ENCODE measurements at regions not wholly inside any gene's neighbourhood (a gene's known extent, or its start where the extent isn't known, plus 50 kb on each side); places are given as distances from the start of the nearest gene placed in this dataset.
A peak's percentile ranks its signal among the peaks of the same experiment; 100 is the strongest.

GRCh38 chr5:159854916-159855315 is 61.4 kb upstream of the ADRA1B start:
- TF ChIP-seq POLR2A (IDR thresholded peaks at IDR 0.05) (no peak), POLR2AphosphoS5 (IDR thresholded peaks at IDR 0.05) (no peak), CTCF (IDR thresholded peaks at IDR 0.05) (no peak)
- intact Hi-C loops (cut with DNase I), result no loop called here
- DNase-seq (ENCODE audit: low spot score), result no peak
- Histone ChIP-seq H3K9me3 (no peaks in the 10 kb centered on the region), H3K27me3 (replicated peaks; ENCODE audit: insufficient read depth) (no peaks in the 10 kb centered on the region), H3K4me1 (replicated peaks) (no peaks in the 10 kb centered on the region), H3K36me3 (no peaks in the 10 kb centered on the region), H3K27ac (no peak overlapping the region), H3K4me3 (no peak overlapping the region)
- WGBS, result 85% methylated on average over 2 of the region's 2 CpGs

- 69% methylated on average over 5 of the region's 5 CpGs for WGBS
- H3K4me3 ChIP-seq, result no peak overlapping the region
- H3K4me1 ChIP-seq (replicated peaks), result no peaks in the 10 kb centered on the region
- DNase-seq (ENCODE audit: low spot score), result no peak
- intact Hi-C loops (cut with DNase I), result no loop called here
- H3K27me3 ChIP-seq (replicated peaks; ENCODE audit: insufficient read depth), result no peaks in the 10 kb centered on the region
- no peaks in the 10 kb centered on the region for H3K36me3 ChIP-seq
- H3K27ac ChIP-seq, result no peak overlapping the region
- TF ChIP-seq CTCF (IDR thresholded peaks at IDR 0.05), result no peak
- no peaks in the 10 kb centered on the region for H3K9me3 ChIP-seq
These were observed 60.6 kb upstream of the ADRA1B start for GRCh38 chr5:159855476-159856191.

- Histone ChIP-seq H3K36me3 (no peaks in the 10 kb centered on the region), H3K27me3 (replicated peaks; ENCODE audit: insufficient read depth) (no peaks in the 10 kb centered on the region), H3K27ac (no peak overlapping the region), H3K9me3 (no peaks in the 10 kb centered on the region), H3K4me1 (replicated peaks) (no peaks in the 10 kb centered on the region), H3K4me3 (no peak overlapping the region)
- DNase-seq (ENCODE audit: low spot score), result no peak
- TF ChIP-seq POLR2AphosphoS5 (IDR thresholded peaks at IDR 0.05) (no peak), POLR2A (IDR thresholded peaks at IDR 0.05) (no peak), CTCF (IDR thresholded peaks at IDR 0.05) (no peak)
- WGBS, result 62% methylated on average over 2 of the region's 2 CpGs
- intact Hi-C loops (cut with DNase I), result no loop called here
These were observed 57.4 kb upstream of the ADRA1B start for GRCh38 chr5:159858871-159859270.

DNA sequence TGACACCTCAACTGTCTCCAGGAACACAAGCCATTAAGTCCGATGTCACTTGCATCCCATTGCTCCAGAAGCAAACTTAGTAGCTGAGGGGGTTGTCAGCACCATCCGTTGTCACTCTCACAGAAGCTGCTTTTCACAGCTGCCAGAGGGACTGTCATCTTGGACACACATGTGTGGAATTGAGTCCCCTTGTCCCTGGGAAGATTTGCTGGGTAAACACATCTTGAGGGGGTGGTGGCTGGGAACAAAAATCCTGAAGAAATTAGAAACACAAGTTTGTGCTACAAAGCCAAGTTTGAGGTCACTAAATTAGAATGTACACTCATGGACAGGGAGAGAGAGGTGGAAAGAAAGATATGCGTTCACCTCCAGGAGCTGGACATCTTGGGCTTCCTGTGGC is 55.2 kb upstream of the ADRA1B start:
- no peaks in the 10 kb centered on the region for H3K27me3 ChIP-seq (replicated peaks; ENCODE audit: insufficient read depth)
- 75% methylated on average over 3 of the region's 3 CpGs for WGBS
- no peaks in the 10 kb centered on the region for H3K9me3 ChIP-seq
- no peak for DNase-seq (ENCODE audit: low spot score)
- no peak for TF ChIP-seq CTCF (IDR thresholded peaks at IDR 0.05)
- no peak for TF ChIP-seq POLR2AphosphoS5 (IDR thresholded peaks at IDR 0.05)
- TF ChIP-seq POLR2A (IDR thresholded peaks at IDR 0.05), result no peak
- H3K36me3 ChIP-seq, result no peaks in the 10 kb centered on the region
- H3K27ac ChIP-seq, result no peak overlapping the region
- intact Hi-C loops (cut with DNase I), result no loop called here
- H3K4me1 ChIP-seq (replicated peaks), result no peaks in the 10 kb centered on the region
- no peak overlapping the region for H3K4me3 ChIP-seq

DNA sequence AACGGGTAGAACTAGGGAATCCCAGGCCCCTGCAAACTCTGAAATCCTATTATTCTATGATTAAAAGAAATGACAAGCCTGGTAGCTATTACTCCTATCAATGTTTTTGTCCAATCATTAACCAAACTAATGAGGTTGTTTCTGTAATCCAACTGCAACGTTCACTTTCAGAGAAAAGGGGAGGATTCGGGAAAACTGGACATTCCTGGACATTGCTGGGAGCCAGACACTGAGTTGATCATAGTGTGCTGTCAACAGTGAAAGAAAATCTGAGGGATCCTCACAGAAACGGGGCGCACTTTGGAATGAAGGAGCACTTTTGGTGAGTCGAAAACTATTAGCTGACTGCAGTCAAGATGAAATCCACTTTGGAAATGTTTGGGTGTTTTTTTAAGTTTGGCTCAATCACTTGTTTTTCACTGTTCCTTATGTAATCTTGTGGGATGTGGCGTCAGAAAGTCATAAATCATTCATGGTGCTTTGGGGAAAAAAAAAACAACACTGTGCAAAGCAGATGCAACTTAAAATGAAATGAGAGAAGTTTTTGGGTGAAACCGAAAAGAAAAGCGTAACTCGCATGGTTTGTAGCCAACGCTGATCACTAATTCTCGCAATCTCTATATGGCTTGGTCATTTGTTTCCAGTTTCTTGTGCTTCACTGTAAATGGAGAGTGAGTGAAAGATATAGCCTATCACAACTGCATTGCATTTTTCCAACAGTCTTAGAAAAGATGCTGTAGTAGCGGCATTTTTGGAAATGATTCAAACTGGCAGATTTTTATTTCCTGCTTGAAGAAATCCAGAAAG is 51.2 kb upstream of the ADRA1B start:
- TF ChIP-seq POLR2A (IDR thresholded peaks at IDR 0.05), result no peak
- no peak for TF ChIP-seq POLR2AphosphoS5 (IDR thresholded peaks at IDR 0.05)
- TF ChIP-seq CTCF (IDR thresholded peaks at IDR 0.05), result no peak
- no peaks in the 10 kb centered on the region for H3K27me3 ChIP-seq (replicated peaks; ENCODE audit: insufficient read depth)
- intact Hi-C loops (cut with DNase I), result no loop called here
- H3K9me3 ChIP-seq, result no peaks in the 10 kb centered on the region
- H3K36me3 ChIP-seq, result no peaks in the 10 kb centered on the region
- H3K4me1 ChIP-seq (replicated peaks), result no peaks in the 10 kb centered on the region
- H3K4me3 ChIP-seq, result peak overlapping the region in 1 of 2 donors; percentile 2
- 45% methylated on average over 13 of the region's 13 CpGs for WGBS
- no peak overlapping the region for H3K27ac ChIP-seq
- DNase-seq (ENCODE audit: low spot score), result no peak
